ENCODE measurements at regions not wholly inside any gene's neighbourhood (a gene's known extent, or its start where the extent isn't known, plus 50 kb on each side); places are given as distances from the start of the nearest gene placed in this dataset.

GRCh38 chr13:105904034-105904742 is 631.3 kb downstream of the EFNB2 start:
- no peaks in the 10 kb centered on the region for H3K79me2 ChIP-seq (ENCODE audit: insufficient read depth, low read length)
- H3K4me2 ChIP-seq (ENCODE audit: low read length): no peak overlapping the region
- POLR2A ChIA-PET: no interaction called here
- no peaks in the 10 kb centered on the region for H3K9me3 ChIP-seq (ENCODE audit: control insufficient read depth in 1 of 2, insufficient read depth in 1 of 2, low read depth in 1 of 2, low read length in 2 of 2)
- H2AFZ ChIP-seq (ENCODE audit: low read depth, low read length, poor library complexity, severe bottlenecking): no peak overlapping the region
- RAD21 ChIA-PET (ENCODE audit: low non-redundant PET in 1 of 2, low total read pairs in 2 of 2, uncharacterized antibody in 2 of 2, unreplicated experiment in 2 of 2): no interaction called here
- intact Hi-C loops (cut with micrococcal nuclease): no loop called here
- no peak for DNase-seq (ENCODE audit: low read depth, low spot score)
- CTCF ChIA-PET: no interaction called here
- no peak for ATAC-seq
- H3K4me3 ChIP-seq (replicated peaks in 1 of 2; ENCODE audit: low read depth in 1 of 2, low read length in 2 of 2): no peak overlapping the region
- TF ChIP-seq FOSL1 (IDR thresholded peaks at IDR 0.05; ENCODE audit: low read depth): no peak
- no peak for TF ChIP-seq TCF7L2 (IDR thresholded peaks at IDR 0.05; ENCODE audit: borderline replicate concordance, extremely low read depth, insufficient read depth, insufficient read length)
- TF ChIP-seq, protein P1, sequence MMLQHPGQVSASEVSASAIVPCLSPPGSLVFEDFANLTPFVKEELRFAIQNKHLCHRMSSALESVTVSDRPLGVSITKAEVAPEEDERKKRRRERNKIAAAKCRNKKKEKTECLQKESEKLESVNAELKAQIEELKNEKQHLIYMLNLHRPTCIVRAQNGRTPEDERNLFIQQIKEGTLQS (IDR thresholded peaks at IDR 0.05): no peak
- TF ChIP-seq EGR1 (IDR thresholded peaks at IDR 0.05; ENCODE audit: low read depth): no peak
- TF ChIP-seq SP1 (IDR thresholded peaks at IDR 0.05; ENCODE audit: low read depth): no peak
- TF ChIP-seq CEBPB (IDR thresholded peaks at IDR 0.05; ENCODE audit: low read depth): no peak
- no peak for TF ChIP-seq ELF1 (IDR thresholded peaks at IDR 0.05; ENCODE audit: borderline replicate concordance, low read depth)
- TF ChIP-seq, protein P2, sequence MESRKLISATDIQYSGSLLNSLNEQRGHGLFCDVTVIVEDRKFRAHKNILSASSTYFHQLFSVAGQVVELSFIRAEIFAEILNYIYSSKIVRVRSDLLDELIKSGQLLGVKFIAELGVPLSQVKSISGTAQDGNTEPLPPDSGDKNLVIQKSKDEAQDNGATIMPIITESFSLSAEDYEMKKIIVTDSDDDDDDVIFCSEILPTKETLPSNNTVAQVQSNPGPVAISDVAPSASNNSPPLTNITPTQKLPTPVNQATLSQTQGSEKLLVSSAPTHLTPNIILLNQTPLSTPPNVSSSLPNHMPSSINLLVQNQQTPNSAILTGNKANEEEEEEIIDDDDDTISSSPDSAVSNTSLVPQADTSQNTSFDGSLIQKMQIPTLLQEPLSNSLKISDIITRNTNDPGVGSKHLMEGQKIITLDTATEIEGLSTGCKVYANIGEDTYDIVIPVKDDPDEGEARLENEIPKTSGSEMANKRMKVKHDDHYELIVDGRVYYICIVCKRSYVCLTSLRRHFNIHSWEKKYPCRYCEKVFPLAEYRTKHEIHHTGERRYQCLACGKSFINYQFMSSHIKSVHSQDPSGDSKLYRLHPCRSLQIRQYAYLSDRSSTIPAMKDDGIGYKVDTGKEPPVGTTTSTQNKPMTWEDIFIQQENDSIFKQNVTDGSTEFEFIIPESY (IDR thresholded peaks at IDR 0.05; ENCODE audit: extremely low read depth, insufficient replicate concordance, low read length): no peak
- TF ChIP-seq ZNF274 (IDR thresholded peaks at IDR 0.05; ENCODE audit: low read depth, low read length): no peak
- no peak for TF ChIP-seq EZH2phosphoT487 (IDR thresholded peaks at IDR 0.05; ENCODE audit: borderline replicate concordance)
- TF ChIP-seq SRF (IDR thresholded peaks at IDR 0.05; ENCODE audit: low read depth): no peak
- TF ChIP-seq SIN3A (IDR thresholded peaks at IDR 0.05; ENCODE audit: low read depth): no peak
- TF ChIP-seq RAD21 (IDR thresholded peaks at IDR 0.05; ENCODE audit: low read depth): no peak
- TF ChIP-seq JUND (IDR thresholded peaks at IDR 0.05): no peak
- TF ChIP-seq POLR2A (IDR thresholded peaks at IDR 0.05; ENCODE audit: borderline replicate concordance, extremely low read depth, insufficient read depth, insufficient read length): no peak
- TF ChIP-seq REST (IDR thresholded peaks at IDR 0.05; ENCODE audit: low read depth): no peak
- no peaks in the 10 kb centered on the region for H3K36me3 ChIP-seq (ENCODE audit: control insufficient read depth in 1 of 2, insufficient read depth in 2 of 2, low read length in 2 of 2)
- no peaks in the 10 kb centered on the region for H4K20me1 ChIP-seq (ENCODE audit: insufficient read depth)
- no peak overlapping the region for H3K9ac ChIP-seq (ENCODE audit: low read length)
- BruUV-seq (replicated peaks): no TSS peak
- no peak overlapping the region for H3K27ac ChIP-seq (ENCODE audit: low read depth, low read length)
- peaks cover 0 to 6% of the 10 kb centered on the region in 2 experiments; a peak in 1 of 4 replicates for H3K4me1 ChIP-seq (ENCODE audit: control insufficient read depth in 1 of 2, insufficient read depth in 2 of 2, low read length in 2 of 2)
- no peaks in the 10 kb centered on the region for H3K9me2 ChIP-seq (ENCODE audit: insufficient read depth)
- H3K27me3 ChIP-seq (ENCODE audit: insufficient read depth, low read length): no peaks in the 10 kb centered on the region

Data from HCT116 (cell line).